ENCODE measurements at regions not wholly inside any gene's neighbourhood (a gene's known extent, or its start where the extent isn't known, plus 50 kb on each side); places are given as distances from the start of the nearest gene placed in this dataset.

DNA sequence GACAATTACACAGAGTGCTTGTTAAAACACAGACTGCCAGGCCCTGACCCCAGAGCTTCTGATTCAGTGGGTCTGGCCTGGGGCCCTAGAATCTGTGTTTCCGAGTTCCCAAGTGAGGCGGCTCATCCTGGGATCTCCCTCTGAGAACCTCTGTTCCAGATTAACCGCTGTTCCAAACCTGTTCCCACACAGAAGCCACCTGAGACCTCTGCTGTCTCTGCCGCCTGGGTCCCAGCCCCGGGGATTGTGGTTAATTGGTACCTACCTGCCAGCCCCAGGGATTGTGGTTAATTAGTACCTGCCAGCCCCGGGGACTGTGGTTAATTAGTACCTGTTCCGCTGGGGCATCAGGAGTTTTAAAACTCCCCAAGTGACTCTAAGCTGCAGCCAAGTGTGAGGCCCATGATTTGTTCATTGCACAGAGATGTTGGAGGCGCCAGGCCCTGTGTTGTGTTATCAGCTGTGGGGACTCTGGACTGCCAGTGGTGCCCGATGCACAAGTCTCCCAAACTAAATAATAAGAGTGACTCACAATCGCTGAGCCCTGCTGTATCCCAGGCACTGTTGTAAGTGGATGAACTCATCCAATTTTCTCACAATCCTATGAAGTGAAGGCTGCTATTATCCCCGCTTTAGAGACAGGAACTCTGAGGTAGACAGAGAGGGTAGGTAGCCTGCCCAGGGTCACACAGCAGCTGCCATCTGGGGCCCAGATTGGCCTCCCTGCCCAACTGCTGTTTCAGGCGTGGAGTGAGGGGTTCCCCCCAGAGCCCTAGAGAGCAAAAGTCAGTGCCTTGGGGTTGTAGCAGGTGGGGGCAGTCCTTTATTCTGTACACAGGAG, 219.7 kb downstream of the IRF8 start:
- TF ChIP-seq, protein P1, sequence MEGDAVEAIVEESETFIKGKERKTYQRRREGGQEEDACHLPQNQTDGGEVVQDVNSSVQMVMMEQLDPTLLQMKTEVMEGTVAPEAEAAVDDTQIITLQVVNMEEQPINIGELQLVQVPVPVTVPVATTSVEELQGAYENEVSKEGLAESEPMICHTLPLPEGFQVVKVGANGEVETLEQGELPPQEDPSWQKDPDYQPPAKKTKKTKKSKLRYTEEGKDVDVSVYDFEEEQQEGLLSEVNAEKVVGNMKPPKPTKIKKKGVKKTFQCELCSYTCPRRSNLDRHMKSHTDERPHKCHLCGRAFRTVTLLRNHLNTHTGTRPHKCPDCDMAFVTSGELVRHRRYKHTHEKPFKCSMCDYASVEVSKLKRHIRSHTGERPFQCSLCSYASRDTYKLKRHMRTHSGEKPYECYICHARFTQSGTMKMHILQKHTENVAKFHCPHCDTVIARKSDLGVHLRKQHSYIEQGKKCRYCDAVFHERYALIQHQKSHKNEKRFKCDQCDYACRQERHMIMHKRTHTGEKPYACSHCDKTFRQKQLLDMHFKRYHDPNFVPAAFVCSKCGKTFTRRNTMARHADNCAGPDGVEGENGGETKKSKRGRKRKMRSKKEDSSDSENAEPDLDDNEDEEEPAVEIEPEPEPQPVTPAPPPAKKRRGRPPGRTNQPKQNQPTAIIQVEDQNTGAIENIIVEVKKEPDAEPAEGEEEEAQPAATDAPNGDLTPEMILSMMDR (IDR thresholded peaks at IDR 0.05; ENCODE audit: extremely low read depth in 1 of 2, insufficient read depth in 1 of 2, low read depth in 1 of 2, low read length in 2 of 2) = no peak
- TF ChIP-seq EZH2 (IDR thresholded peaks at IDR 0.05; ENCODE audit: borderline replicate concordance, low read depth, low read length, severe bottlenecking) (no peak), POLR2AphosphoS5 (IDR thresholded peaks at IDR 0.05; ENCODE audit: insufficient read depth, low read depth, low read length) (no peak), POLR2A (IDR thresholded peaks at IDR 0.05; ENCODE audit: low read depth, low read length) (no peak), MYC (IDR thresholded peaks at IDR 0.05; ENCODE audit: low read depth, low read length) (no peak), JUN (IDR thresholded peaks at IDR 0.05; ENCODE audit: borderline replicate concordance, insufficient read depth, insufficient read length, low read depth) (no peak)
- TF ChIP-seq, protein P2, sequence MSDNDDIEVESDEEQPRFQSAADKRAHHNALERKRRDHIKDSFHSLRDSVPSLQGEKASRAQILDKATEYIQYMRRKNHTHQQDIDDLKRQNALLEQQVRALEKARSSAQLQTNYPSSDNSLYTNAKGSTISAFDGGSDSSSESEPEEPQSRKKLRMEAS (IDR thresholded peaks at IDR 0.05; ENCODE audit: insufficient read depth, insufficient read length) = no peak

Measured in endothelial cell of umbilical vein (primary cell).